HG03280 (cell line): ENCODE measurements at regions not wholly inside any gene's neighbourhood (a gene's known extent, or its start where the extent isn't known, plus 50 kb on each side); places are given as distances from the start of the nearest gene placed in this dataset.
"Not testable (repeated sequence)": the region's sequence is repeated elsewhere in the genome, so short reads cannot be mapped to it uniquely, and the experiment has no call there.

Experiments
- ATAC-seq: cut with Tn5 transposase; IDR thresholded peaks from one replicate; pipeline ENCODE4 v1.9.1; 2021; ENCODE audit warnings: mild to moderate bottlenecking, moderate library complexity; ENCODE audit not compliant: unreplicated experiment

- no peak for ATAC-seq
Measured at GRCh38 chr2:48210189-48210588, 104.3 kb upstream of the FOXN2 start.

DNA sequence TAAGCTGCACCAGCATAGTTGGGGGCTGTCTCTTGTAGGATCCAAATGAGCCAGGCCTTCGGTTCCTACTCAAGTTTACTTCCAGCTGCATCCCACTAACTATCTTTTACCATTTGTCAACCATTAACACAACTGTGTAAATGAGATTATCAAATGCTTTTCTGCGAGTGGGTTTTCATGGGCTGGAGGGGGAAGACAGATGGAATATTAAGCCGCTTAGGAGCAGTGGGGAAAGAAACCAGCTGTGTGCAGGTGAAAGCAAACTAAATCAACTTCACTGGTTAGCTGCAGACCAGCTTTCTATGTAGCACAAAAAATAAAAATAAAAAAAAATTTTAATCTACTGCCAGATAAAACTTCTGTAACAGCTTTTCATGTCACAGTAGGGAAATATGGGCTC, 100.8 kb upstream of the FOXN2 start:
- no peak for ATAC-seq

- ATAC-seq: no peak
Measured at GRCh38 chr2:48218169-48218568, 96.3 kb upstream of the FOXN2 start.

DNA sequence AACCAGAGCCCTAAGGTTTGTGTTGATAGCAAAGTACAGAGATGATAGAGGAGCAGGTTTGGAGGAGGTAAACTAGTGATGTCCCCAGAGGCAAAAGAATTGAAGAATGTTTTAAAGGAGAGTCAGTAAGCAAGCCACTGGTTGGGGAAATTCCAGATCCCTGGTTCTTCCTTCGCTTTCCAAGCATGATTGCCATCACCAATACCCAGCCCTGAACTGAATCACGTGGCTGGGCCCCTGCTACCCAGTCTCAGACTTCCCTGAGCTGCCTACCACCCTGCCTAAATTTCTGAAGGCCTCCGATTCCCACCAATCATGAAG, 95.3 kb upstream of the FOXN2 start:
- ATAC-seq: no peak

GRCh38 chr2:48219555-48220436, 94.7 kb upstream of the FOXN2 start:
- no peak for ATAC-seq

DNA sequence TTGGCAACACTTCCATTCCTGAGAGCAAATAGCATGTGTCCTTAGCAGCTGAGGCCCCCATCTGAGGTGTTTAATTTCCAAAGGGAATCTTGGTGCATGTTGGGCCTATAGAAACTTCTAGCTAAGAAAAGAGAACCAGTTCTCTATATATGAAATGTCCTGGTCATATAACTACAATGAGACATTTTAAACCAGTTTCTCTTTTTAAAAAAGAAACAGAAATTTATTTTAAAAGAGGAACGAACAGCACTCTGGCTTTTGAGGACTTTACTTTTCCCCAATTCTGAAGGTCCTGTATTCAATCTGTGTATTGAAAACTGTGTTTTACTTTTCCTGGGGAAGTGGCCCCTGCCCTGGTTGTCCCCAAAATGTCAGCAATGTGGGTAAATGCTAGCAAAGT, 94.0 kb upstream of the FOXN2 start:
- ATAC-seq: no peak

DNA sequence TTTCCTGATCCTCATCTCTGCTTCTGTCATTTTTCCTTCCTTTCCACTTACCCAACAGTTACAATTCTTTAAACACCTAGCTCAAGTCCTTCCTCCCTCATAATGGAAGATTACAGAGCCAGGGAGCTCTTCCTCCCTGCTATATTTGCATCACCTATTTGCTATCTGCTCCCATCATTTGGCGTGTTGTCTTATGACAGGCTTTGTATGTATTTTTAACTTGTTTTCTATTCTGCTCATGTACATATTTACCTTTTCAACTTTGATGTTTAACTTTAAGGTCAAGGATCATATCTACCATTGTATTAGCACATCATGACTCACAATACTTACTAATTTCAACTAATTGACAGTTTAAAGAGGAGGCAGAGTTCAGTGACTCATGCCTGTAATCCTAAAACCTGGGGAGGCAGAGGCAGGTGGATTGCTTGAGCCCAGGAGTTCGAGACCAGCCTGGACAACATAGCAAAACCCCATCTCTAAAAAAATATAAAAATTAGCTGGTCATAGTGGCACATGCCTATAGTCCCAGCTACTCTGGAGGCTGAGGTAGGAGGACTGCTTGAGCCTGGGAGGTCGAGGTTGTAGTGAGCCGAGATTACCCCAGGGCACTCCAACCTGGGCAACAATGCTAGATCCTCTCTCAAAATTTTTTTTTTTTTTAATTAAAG, 92.5 kb upstream of the FOXN2 start:
- no peak for ATAC-seq

- ATAC-seq: peak; percentile 70
Measured at GRCh38 chr2:48227617-48228344, 86.7 kb upstream of the FOXN2 start.

- ATAC-seq: no peak
Measured at GRCh38 chr2:48228345-48228684, 86.2 kb upstream of the FOXN2 start.

- no peak for ATAC-seq
Measured at GRCh38 chr2:48229063-48229462, 85.4 kb upstream of the FOXN2 start.

- no peak for ATAC-seq
Measured at GRCh38 chr2:48230834-48231233, 83.6 kb upstream of the FOXN2 start.

GRCh38 chr2:48232351-48232750, 82.1 kb upstream of the FOXN2 start:
- no peak for ATAC-seq

DNA sequence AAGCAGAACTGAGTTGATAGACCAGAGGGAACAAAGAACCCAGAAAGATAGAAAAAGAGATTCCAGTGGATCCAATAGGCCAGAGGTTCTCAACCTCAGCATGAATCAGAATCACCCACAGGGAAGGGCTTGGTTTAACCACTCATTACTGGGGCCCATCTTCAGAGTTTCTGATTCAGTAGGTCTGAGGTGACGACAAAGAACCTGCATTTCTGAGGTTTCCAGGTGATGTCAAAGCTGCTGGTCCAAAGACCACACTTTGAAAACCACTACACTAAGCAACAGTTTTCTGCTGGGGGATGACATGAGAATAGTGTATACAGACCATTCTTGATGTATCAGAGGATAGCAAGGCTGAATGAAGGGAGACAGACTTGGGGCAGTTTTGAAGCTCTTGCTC, 81.5 kb upstream of the FOXN2 start:
- ATAC-seq: no peak

DNA sequence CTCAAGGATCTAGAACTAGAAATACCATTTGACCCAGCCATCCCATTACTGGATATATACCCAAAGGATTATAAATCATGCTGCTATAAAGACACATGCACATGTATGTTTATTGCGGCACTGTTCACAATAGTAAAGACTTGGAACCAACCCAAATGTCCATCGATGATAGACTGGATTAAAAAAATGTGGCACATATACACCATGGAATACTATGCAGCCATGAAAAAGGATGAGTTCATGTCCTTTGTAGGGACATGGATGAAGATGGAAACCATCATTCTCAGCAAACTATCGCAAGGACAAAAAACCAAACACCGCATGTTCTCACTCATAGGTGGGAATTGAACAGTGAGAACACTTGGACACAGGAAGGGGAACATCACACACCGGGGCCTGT, 80.7 kb upstream of the FOXN2 start:
- ATAC-seq: not testable (repeated sequence)

DNA sequence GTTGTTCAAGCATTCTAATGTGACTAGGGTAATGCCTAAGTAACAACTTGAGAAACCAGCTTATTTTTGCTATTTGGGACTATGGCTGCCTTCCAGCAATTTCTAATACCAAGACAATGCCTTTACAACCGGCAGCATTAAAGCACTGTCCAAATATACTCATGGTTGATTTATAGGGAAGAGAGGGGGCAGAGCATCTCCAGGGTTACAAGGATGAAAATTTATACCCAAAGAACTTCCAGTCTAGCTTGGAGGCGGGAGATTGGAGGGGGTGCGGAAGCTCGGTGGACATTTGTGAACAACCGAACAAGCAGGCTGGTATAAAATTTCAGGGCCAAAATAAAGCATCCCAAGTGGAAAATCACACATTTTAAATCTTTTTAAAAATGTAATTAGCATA, 79.4 kb upstream of the FOXN2 start:
- ATAC-seq: no peak

GRCh38 chr2:48238381-48238780, 76.1 kb upstream of the FOXN2 start:
- no peak for ATAC-seq

DNA sequence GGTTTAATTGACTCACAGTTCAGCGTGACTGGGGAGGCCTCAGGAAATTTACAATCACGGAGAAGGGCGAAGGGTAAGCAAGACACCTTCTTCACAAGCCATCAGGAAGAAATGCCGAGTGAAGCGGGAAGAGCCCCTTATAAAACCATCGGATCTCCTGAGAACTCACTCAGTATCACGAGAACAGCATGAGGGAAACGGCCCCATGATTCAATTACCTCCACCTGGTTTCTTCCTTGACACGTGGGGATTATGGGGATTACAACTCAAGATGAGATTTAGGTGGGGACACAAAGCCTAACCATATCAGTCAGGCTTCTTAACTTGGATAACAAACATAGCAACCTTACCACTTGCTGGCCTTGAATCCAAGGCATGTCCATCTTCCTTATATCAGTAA, 73.6 kb upstream of the FOXN2 start:
- no peak for ATAC-seq

DNA sequence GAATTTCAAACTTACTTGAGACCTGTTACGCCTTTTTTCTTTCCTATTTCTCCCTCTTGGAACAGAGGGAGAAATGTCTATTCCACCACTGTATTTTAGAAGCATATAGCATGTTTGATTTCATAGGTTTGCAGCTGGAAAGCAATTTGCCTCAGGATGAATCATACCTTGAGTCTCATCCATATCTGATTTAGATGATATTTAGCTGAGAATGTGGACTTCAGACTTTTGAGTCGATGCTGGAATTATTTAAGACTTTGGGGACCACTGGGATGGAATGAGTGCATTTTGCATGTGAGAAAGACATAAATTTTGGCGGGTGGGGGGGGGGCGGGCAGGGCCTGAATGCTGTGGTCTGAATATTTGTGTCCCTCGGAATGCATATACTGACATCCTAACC, 67.3 kb upstream of the FOXN2 start:
- ATAC-seq: no peak

DNA sequence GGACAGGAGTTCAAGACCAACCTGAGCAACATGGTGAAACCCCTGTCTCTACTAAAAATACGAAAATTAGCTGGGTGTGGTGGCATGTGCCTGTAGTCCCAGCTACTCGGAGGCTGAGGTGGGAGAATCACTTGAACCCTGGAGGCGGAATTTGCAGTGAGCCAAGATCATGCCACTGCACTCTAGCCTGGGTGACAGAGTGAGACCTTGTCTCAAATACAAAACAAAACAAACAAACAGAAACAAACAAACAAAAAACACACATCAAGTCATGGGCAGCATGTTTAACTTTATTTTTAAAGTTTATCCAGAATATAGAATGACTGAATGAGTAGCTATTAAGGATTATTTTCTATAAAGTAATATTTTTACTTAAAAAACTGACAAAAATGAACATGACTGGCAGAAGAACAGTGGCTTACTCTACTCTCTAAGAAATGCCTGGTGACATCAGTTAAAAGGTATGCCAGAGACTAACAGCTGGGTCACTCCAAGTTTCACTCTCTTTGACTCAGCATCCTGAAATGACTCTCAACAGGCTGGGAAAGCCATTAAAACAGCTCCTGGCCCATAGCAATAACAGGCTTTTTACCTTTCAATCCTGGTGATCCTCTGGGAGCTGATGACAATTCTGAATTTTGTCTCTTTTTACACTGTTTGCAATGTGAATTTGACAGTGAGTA, 66.1 kb upstream of the FOXN2 start:
- ATAC-seq: peak; percentile 84

DNA sequence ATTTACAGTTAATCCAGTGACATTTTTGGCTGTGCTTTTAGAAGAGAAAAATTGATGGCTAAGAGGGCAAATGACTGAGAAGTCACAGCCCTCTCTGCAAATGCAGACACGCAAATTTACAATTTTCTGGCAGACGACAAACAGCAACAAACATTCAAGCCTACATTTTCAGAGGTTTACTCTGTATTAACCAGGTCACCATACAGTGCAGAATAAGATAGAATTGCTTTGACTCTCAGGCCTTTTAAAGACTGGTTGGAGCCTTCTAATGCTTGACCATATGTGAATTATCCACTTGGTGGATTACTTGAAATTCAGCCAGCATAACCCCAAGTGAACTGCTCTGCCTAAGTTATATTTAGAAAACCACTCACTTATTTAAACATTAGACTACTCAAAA, 65.5 kb upstream of the FOXN2 start:
- ATAC-seq: no peak

GRCh38 chr2:48249631-48250473, 64.6 kb upstream of the FOXN2 start:
- ATAC-seq: no peak
